K562 (cell line): ENCODE measurements at regions not wholly inside any gene's neighbourhood (a gene's known extent, or its start where the extent isn't known, plus 50 kb on each side); places are given as distances from the start of the nearest gene placed in this dataset.

Experiments used
- BRCA1 ChIP-seq, 2 experiments: fragments of 450-650 bp in 1 of 2; sonication (generic) in 1 of 2; formaldehyde crosslinking in 1 of 2; IDR thresholded peaks; 2 replicates each; pipeline versions ENCODE4 v1.5.0 to v1.6.1; 2017 to 2020; ENCODE audit warnings: mild to moderate bottlenecking in 1 of 2, missing genetic modification reagents in 1 of 2
- CXXC5 ChIP-seq: fragments of 250-450 bp; sonication (Bioruptor Pico); IDR thresholded peaks from 2 replicates; pipeline ENCODE4 v1.8.0; 2022; ENCODE audit warnings: inconsistent platforms, mild to moderate bottlenecking, moderate library complexity
- DMBX1 ChIP-seq: fragments of 250-450 bp; sonication (Bioruptor Pico); IDR thresholded peaks from 2 replicates; pipeline ENCODE4 v1.8.0; 2022; ENCODE audit warnings: inconsistent platforms, mild to moderate bottlenecking, moderate library complexity, borderline replicate concordance
- EP400 ChIP-seq: fragments of 450-650 bp; IDR thresholded peaks from 2 replicates; pipeline ENCODE4 v1.6.1; 2017; ENCODE audit warnings: antibody characterized with exemption, mild to moderate bottlenecking, moderate library complexity
- FOXA3 ChIP-seq, 2 experiments: fragments of 450-650 bp in 1 of 2; sonication (generic) in 1 of 2; formaldehyde crosslinking; IDR thresholded peaks in 1 of 2; conservative IDR thresholded peaks in 1 of 2; 2 replicates each; pipeline versions ENCODE4 v1.4.0 to v1.8.0; 2020 to 2022; ENCODE audit warnings: mild to moderate bottlenecking in 2 of 2, missing genetic modification reagents in 1 of 2
- GATA2 ChIP-seq: sonication (generic); formaldehyde crosslinking; IDR thresholded peaks from 2 replicates; pipeline ENCODE4 v1.4.0; 2020; ENCODE audit warnings: mild to moderate bottlenecking, missing genetic modification reagents
- JUND ChIP-seq, 2 experiments: IDR thresholded peaks; 2 replicates in 1 of 2; 3 replicates in 1 of 2; pipeline ENCODE4 v1.6.1; 2011; ENCODE audit warnings: borderline replicate concordance in 2 of 2, low read depth in 2 of 2, low read length in 2 of 2, improper control_type of control experiment in 1 of 2, missing biosample characterization in 1 of 2, missing genetic modification characterization in 1 of 2, missing genetic modification reagents in 1 of 2
- KLF16 ChIP-seq: IDR thresholded peaks from 2 replicates; pipeline ENCODE4 v1.6.1; 2016; ENCODE audit warnings: antibody characterized with exemption
- MAFK ChIP-seq: IDR thresholded peaks from 2 replicates; pipeline ENCODE4 v1.6.1; 2011; ENCODE audit warnings: low read length, improper control_type of control experiment
- MEIS2 ChIP-seq: fragments of 450-650 bp; IDR thresholded peaks from 2 replicates; pipeline ENCODE4 v1.6.1; 2014; ENCODE audit warnings: mild to moderate bottlenecking; ENCODE audit not compliant: partially characterized antibody
- NCOR1 ChIP-seq: fragments of 450-650 bp; IDR thresholded peaks from 2 replicates; pipeline ENCODE4 v1.6.1; 2016; ENCODE audit warnings: mild to moderate bottlenecking, moderate library complexity
- SIN3A ChIP-seq, 2 experiments: fragments of 150-350 bp in 1 of 2; IDR thresholded peaks; 2 replicates each; pipeline ENCODE4 v1.6.1; 2011 to 2016; ENCODE audit warnings: borderline replicate concordance in 2 of 2, low read depth in 2 of 2, low read length in 2 of 2, mild to moderate bottlenecking in 2 of 2, moderate library complexity in 2 of 2; ENCODE audit not compliant: control insufficient read depth in 1 of 2
- SOX6 ChIP-seq: fragments of 450-650 bp; IDR thresholded peaks from 2 replicates; pipeline ENCODE4 v1.6.1; 2014; ENCODE audit warnings: mild to moderate bottlenecking
- TEAD1 ChIP-seq, 2 experiments: fragments of 450-650 bp in 1 of 2; sonication (generic) in 1 of 2; formaldehyde crosslinking; IDR thresholded peaks; 2 replicates each; pipeline versions ENCODE4 v1.4.0 to v1.8.0; 2020 to 2022; ENCODE audit warnings: mild to moderate bottlenecking in 2 of 2, missing genetic modification reagents in 1 of 2
- TOE1 ChIP-seq, 2 experiments: fragments of 450-650 bp in 1 of 2; sonication (generic) in 1 of 2; formaldehyde crosslinking in 1 of 2; IDR thresholded peaks; 2 replicates each; pipeline versions ENCODE4 v1.7.1 to v1.8.0; 2016 to 2022; ENCODE audit warnings: borderline replicate concordance in 2 of 2, mild to moderate bottlenecking in 2 of 2, antibody characterized with exemption in 1 of 2, inconsistent platforms in 1 of 2, low read depth in 1 of 2, missing genetic modification reagents in 1 of 2, moderate library complexity in 1 of 2
- TRIM24 ChIP-seq, 2 experiments: fragments of 450-650 bp; IDR thresholded peaks; 2 replicates each; pipeline ENCODE4 v1.6.1; 2016
- USF1 ChIP-seq: sonication (generic); formaldehyde crosslinking; IDR thresholded peaks from 2 replicates; pipeline ENCODE4 v1.9.0; 2022; ENCODE audit warnings: mild to moderate bottlenecking, missing genetic modification reagents
- ZEB2 ChIP-seq: fragments of 450-650 bp; IDR thresholded peaks from 2 replicates; pipeline ENCODE4 v1.6.1; 2016
- ZKSCAN3 ChIP-seq: fragments of 250-450 bp; sonication (Bioruptor Pico); IDR thresholded peaks from 2 replicates; pipeline ENCODE4 v1.4.0; 2020
- ZNF583 ChIP-seq: fragments of 250-450 bp; sonication (Bioruptor Pico); IDR thresholded peaks from 2 replicates; pipeline ENCODE4 v1.4.0; 2020
- TF ChIP-seq, protein P1 (sequence below), 2 experiments: fragments of 450-650 bp in 1 of 2; sonication (generic) in 1 of 2; formaldehyde crosslinking in 1 of 2; IDR thresholded peaks in 1 of 2; conservative IDR thresholded peaks in 1 of 2; 2 replicates each; pipeline versions ENCODE4 v1.6.1 to v1.8.1; 2016 to 2023; ENCODE audit warnings: mild to moderate bottlenecking in 2 of 2, moderate library complexity in 2 of 2, inconsistent platforms in 1 of 2, missing genetic modification reagents in 1 of 2
- TF ChIP-seq, protein P2 (sequence below), 3 experiments: fragments of 200-800 bp in 1 of 3; sonication (Bioruptor generic) in 1 of 3; sonication (generic) in 1 of 3; formaldehyde crosslinking in 1 of 3; IDR thresholded peaks; 2 replicates each; pipeline versions ENCODE4 v1.6.1 to v1.8.0; 2016 to 2022; ENCODE audit warnings: mild to moderate bottlenecking in 2 of 3, missing compliant biosample characterization in 2 of 3, missing genetic modification characterization in 2 of 3, missing genetic modification reagents in 1 of 3
- TF ChIP-seq, protein P3 (sequence below), 2 experiments: fragments of 450-650 bp; IDR thresholded peaks; 2 replicates each; pipeline ENCODE4 v1.6.1; 2016

DNA sequence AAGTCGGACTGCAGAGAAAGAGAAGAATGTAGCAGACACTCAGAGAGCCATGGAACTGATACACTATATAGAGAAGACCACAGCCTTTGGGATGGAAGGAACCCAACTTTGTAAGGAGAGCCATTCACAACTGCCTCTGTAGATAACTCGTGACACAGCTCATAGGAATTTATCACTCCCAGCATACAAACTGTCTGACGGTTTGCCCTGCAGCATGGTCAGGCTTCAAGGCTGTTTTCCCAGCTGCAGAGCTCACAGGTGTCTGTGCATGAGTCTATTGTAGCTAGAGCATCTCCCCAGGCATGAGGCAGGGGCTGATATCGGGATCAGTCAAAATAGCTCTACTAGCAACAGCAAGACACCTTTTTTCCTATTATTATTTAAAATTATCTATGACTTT is 130.5 kb upstream of the DTNBP1 start (continued):
- TF ChIP-seq JUND (IDR thresholded peaks at IDR 0.05; ENCODE audit: borderline replicate concordance, low read depth, low read length): peak; percentile 91
- TF ChIP-seq JUND (tag; IDR thresholded peaks at IDR 0.05; ENCODE audit: borderline replicate concordance, low read depth, low read length): peak; percentile 85; the same call in 2 of the 3 replicates
- TF ChIP-seq TEAD1 (CRISPR knock-in tag; IDR thresholded peaks at IDR 0.05): peak; percentile 81 to 96; a peak in 3 of 4 replicates
- peak; percentile 94 for TF ChIP-seq TOE1 (IDR thresholded peaks at IDR 0.05; ENCODE audit: borderline replicate concordance)
- TF ChIP-seq TOE1 (CRISPR knock-in tag; IDR thresholded peaks at IDR 0.05; ENCODE audit: borderline replicate concordance, low read depth): no peak
- peak; percentile 63 for TF ChIP-seq MEIS2
- TF ChIP-seq EP400: peak; percentile 36; the same call in 1 of the 2 replicates
- TF ChIP-seq, protein P1, sequence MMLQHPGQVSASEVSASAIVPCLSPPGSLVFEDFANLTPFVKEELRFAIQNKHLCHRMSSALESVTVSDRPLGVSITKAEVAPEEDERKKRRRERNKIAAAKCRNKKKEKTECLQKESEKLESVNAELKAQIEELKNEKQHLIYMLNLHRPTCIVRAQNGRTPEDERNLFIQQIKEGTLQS (IDR thresholded peaks at IDR 0.05): peak; percentile 73
- TF ChIP-seq, protein P1 (CRISPR knock-in tag; conservative IDR thresholded peaks at IDR 0.05): peak; percentile 46; the same call in 1 of the 2 replicates
- TF ChIP-seq BRCA1 (IDR thresholded peaks at IDR 0.05): no peak
- no peak for TF ChIP-seq BRCA1 (CRISPR knock-in tag; IDR thresholded peaks at IDR 0.05)
- TF ChIP-seq NCOR1: peak; percentile 85
- no peak for TF ChIP-seq USF1
- TF ChIP-seq, protein P2, sequence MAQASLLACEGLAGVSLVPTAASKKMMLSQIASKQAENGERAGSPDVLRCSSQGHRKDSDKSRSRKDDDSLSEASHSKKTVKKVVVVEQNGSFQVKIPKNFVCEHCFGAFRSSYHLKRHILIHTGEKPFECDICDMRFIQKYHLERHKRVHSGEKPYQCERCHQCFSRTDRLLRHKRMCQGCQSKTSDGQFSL (CRISPR knock-in tag; IDR thresholded peaks at IDR 0.05): no peak
- TF ChIP-seq, protein P2 (tag; IDR thresholded peaks at IDR 0.05): no peak
- 0 out of 2 replicates have a peak, but pooled peaks have one; percentile 22 for TF ChIP-seq ZNF583
- peak; percentile 78 for TF ChIP-seq KLF16
- TF ChIP-seq MAFK: peak; percentile 12; the same call in 1 of the 2 replicates
- peak in 1 of 2 experiments; percentile 68; a peak in 1 of 4 replicates for TF ChIP-seq FOXA3 (CRISPR knock-in tag; conservative IDR thresholded peaks at IDR 0.05 in 1 of 2, IDR thresholded peaks at IDR 0.05 in 1 of 2)
- TF ChIP-seq SOX6: peak; percentile 60; the same call in 1 of the 2 replicates
- TF ChIP-seq SIN3A (IDR thresholded peaks at IDR 0.05; ENCODE audit: borderline replicate concordance in 2 of 2, control insufficient read depth in 1 of 2, low read depth in 2 of 2, low read length in 2 of 2): 0 out of 4 replicates have a peak, but pooled peaks of 1 of the 2 experiments have one; percentile 32
- peak; percentile 79 for TF ChIP-seq GATA2 (CRISPR knock-in tag)
- TF ChIP-seq TRIM24 (IDR thresholded peaks at IDR 0.05): peak; percentile 78 to 89
- 0 out of 2 replicates have a peak, but pooled peaks have one; percentile 55 for TF ChIP-seq ZEB2
- peak; percentile 51; the same call in 1 of the 2 replicates for TF ChIP-seq CXXC5 (CRISPR knock-in tag)
- no peak for TF ChIP-seq ZKSCAN3 (CRISPR knock-in tag)
- TF ChIP-seq, protein P3, sequence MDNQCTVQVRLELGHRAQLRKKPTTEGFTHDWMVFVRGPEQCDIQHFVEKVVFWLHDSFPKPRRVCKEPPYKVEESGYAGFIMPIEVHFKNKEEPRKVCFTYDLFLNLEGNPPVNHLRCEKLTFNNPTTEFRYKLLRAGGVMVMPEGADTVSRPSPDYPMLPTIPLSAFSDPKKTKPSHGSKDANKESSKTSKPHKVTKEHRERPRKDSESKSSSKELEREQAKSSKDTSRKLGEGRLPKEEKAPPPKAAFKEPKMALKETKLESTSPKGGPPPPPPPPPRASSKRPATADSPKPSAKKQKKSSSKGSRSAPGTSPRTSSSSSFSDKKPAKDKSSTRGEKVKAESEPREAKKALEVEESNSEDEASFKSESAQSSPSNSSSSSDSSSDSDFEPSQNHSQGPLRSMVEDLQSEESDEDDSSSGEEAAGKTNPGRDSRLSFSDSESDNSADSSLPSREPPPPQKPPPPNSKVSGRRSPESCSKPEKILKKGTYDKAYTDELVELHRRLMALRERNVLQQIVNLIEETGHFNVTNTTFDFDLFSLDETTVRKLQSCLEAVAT (IDR thresholded peaks at IDR 0.05): peak in 1 of 2 experiments; percentile 34; a peak in 1 of 4 replicates
- TF ChIP-seq DMBX1: peak; percentile 72; the same call in 1 of the 2 replicates
